HEK293 (cell line): ENCODE measurements at regions not wholly inside any gene's neighbourhood (a gene's known extent, or its start where the extent isn't known, plus 50 kb on each side); places are given as distances from the start of the nearest gene placed in this dataset.

Source experiments
- CTCF ChIA-PET: fragments of 350-600 bp; formaldehyde crosslinking; extraction: SDS; loops from one replicate; lab custom pipeline; 2021; ENCODE audit warnings: antibody characterized with exemption; lab: Yijun Ruan, JAX
- POLR2A ChIA-PET: fragments of 300-600 bp; formaldehyde crosslinking; extraction: SDS; loops from one replicate; lab custom pipeline; 2020; ENCODE audit warnings: antibody characterized with exemption, inconsistent platforms; lab: Yijun Ruan, JAX
- H3K27ac ChIP-seq: fragments of 200-500 bp; sonication (Bioruptor generic); 2 replicates; pipeline ENCODE4 v1.5.1; 2014; ENCODE audit warnings: low read depth, low read length, control low read depth, inconsistent platforms; ENCODE audit errors: extremely low read depth
- H3K36me3 ChIP-seq, 2 experiments: fragments of 200-500 bp in 1 of 2; sonication (Bioruptor generic) in 1 of 2; 1 replicate in 1 of 2; 2 replicates in 1 of 2; pipeline ENCODE4 v1.5.1; 2014 to 2017; ENCODE audit warnings: inconsistent platforms in 2 of 2, low read length in 2 of 2; ENCODE audit not compliant: control insufficient read depth in 2 of 2, insufficient read depth in 1 of 2
- H3K4me1 ChIP-seq: fragments of 200-500 bp; sonication (Bioruptor generic); 2 replicates; pipeline ENCODE4 v1.5.1; 2014; ENCODE audit warnings: mild to moderate bottlenecking, low read length, inconsistent platforms; ENCODE audit not compliant: control insufficient read depth, insufficient read depth
- H3K4me3 ChIP-seq: 2 replicates; pipeline ENCODE4 v1.5.1; 2011; ENCODE audit warnings: low read depth, mild to moderate bottlenecking, control low read depth, low read length, moderate library complexity
- H3K9me3 ChIP-seq: fragments of 200-500 bp; sonication (Bioruptor generic); 2 replicates; pipeline ENCODE4 v1.5.1; 2014; ENCODE audit warnings: low read depth, low read length, inconsistent platforms; ENCODE audit not compliant: control insufficient read depth, insufficient read depth
- MZF1 ChIP-seq: fragments of 450-650 bp; formaldehyde crosslinking; IDR thresholded peaks from 2 replicates; pipeline ENCODE4 v1.5.1; 2017; ENCODE audit warnings: missing biosample characterization, missing genetic modification characterization, borderline replicate concordance
- RBAK ChIP-seq: fragments of 450-650 bp; formaldehyde crosslinking; IDR thresholded peaks from 2 replicates; pipeline ENCODE4 v1.5.1; 2016; ENCODE audit warnings: missing biosample characterization, missing genetic modification characterization
- REPIN1 ChIP-seq: fragments of 450-650 bp; formaldehyde crosslinking; IDR thresholded peaks from 2 replicates; pipeline ENCODE4 v1.5.1; 2017; ENCODE audit warnings: missing biosample characterization, missing genetic modification characterization, low read depth
- TRIM28 ChIP-seq: IDR thresholded peaks from 2 replicates; pipeline ENCODE4 v1.6.1; 2011; ENCODE audit warnings: low read length, control low read depth, borderline replicate concordance
- ZFHX2 ChIP-seq: fragments of 450-650 bp; formaldehyde crosslinking; conservative IDR thresholded peaks from 2 replicates; pipeline ENCODE4 v1.5.1; 2016; ENCODE audit warnings: missing biosample characterization, missing genetic modification characterization
- ZNF157 ChIP-seq: fragments of 450-650 bp; formaldehyde crosslinking; IDR thresholded peaks from 2 replicates; pipeline ENCODE4 v1.5.1; 2016; ENCODE audit warnings: missing biosample characterization, missing genetic modification characterization
- ZNF16 ChIP-seq: fragments of 450-650 bp; formaldehyde crosslinking; IDR thresholded peaks from 2 replicates; pipeline ENCODE4 v1.5.1; 2016; ENCODE audit warnings: low read depth, missing biosample characterization, missing genetic modification characterization
- ZNF223 ChIP-seq: fragments of 450-650 bp; formaldehyde crosslinking; IDR thresholded peaks from 2 replicates; pipeline ENCODE4 v1.5.1; 2016; ENCODE audit warnings: missing biosample characterization, missing genetic modification characterization
- ZNF239 ChIP-seq: fragments of 450-650 bp; formaldehyde crosslinking; IDR thresholded peaks from 2 replicates; pipeline ENCODE4 v1.5.1; 2016; ENCODE audit warnings: missing biosample characterization, missing genetic modification characterization
- ZNF24 ChIP-seq: fragments of 450-650 bp; formaldehyde crosslinking; IDR thresholded peaks from 2 replicates; pipeline ENCODE4 v1.5.1; 2016; ENCODE audit warnings: missing biosample characterization, missing genetic modification characterization
- ZNF514 ChIP-seq: fragments of 450-650 bp; formaldehyde crosslinking; IDR thresholded peaks from 2 replicates; pipeline ENCODE4 v1.5.1; 2016; ENCODE audit warnings: missing biosample characterization, missing genetic modification characterization
- ZNF571 ChIP-seq: fragments of 450-650 bp; formaldehyde crosslinking; IDR thresholded peaks from 2 replicates; pipeline ENCODE4 v1.5.0; 2017; ENCODE audit warnings: missing biosample characterization, missing genetic modification characterization
- ZNF600 ChIP-seq: fragments of 450-650 bp; formaldehyde crosslinking; IDR thresholded peaks from 2 replicates; pipeline ENCODE4 v1.5.1; 2016; ENCODE audit warnings: missing biosample characterization, missing genetic modification characterization
- ZNF626 ChIP-seq: fragments of 450-650 bp; sonication (Bioruptor Pico); formaldehyde crosslinking; IDR thresholded peaks from 2 replicates; pipeline ENCODE4 v1.5.1; 2018; ENCODE audit warnings: missing biosample characterization, missing genetic modification characterization, inconsistent platforms
- ZNF660 ChIP-seq: fragments of 450-650 bp; IDR thresholded peaks from 2 replicates; pipeline ENCODE4 v1.5.1; 2018; ENCODE audit warnings: missing biosample characterization, mild to moderate bottlenecking, missing genetic modification characterization
- ZNF837 ChIP-seq: fragments of 450-650 bp; formaldehyde crosslinking; IDR thresholded peaks from 2 replicates; pipeline ENCODE4 v1.5.1; 2016; ENCODE audit warnings: missing biosample characterization, missing genetic modification characterization
- ZSCAN16 ChIP-seq: fragments of 450-650 bp; formaldehyde crosslinking; IDR thresholded peaks from 2 replicates; pipeline ENCODE4 v1.5.1; 2016; ENCODE audit warnings: missing biosample characterization, missing genetic modification characterization
- ZSCAN23 ChIP-seq: fragments of 450-650 bp; formaldehyde crosslinking; IDR thresholded peaks from 2 replicates; pipeline ENCODE4 v1.5.1; 2016; ENCODE audit warnings: missing biosample characterization, missing genetic modification characterization
- TF ChIP-seq, protein P1 (sequence below): fragments of 450-650 bp; formaldehyde crosslinking; IDR thresholded peaks from 2 replicates; pipeline ENCODE4 v1.5.1; 2016; ENCODE audit warnings: missing biosample characterization, missing genetic modification characterization
- TF ChIP-seq, protein P2 (sequence below): fragments of 450-650 bp; formaldehyde crosslinking; IDR thresholded peaks from 2 replicates; pipeline ENCODE4; 2016; ENCODE audit warnings: missing biosample characterization, missing genetic modification characterization
- TF ChIP-seq, protein P3 (sequence below): fragments of 450-650 bp; IDR thresholded peaks from 2 replicates; pipeline ENCODE4 v1.5.1; 2018; ENCODE audit warnings: missing biosample characterization, mild to moderate bottlenecking, missing genetic modification characterization
- TF ChIP-seq, protein P4 (sequence below): fragments of 450-650 bp; formaldehyde crosslinking; optimal IDR thresholded peaks from 2 replicates; pipeline ENCODE3; 2016; ENCODE audit warnings: missing biosample characterization, mild to moderate bottlenecking, missing genetic modification characterization
- TF ChIP-seq, protein P5 (sequence below): fragments of 450-650 bp; formaldehyde crosslinking; conservative IDR thresholded peaks from 2 replicates; pipeline ENCODE4 v1.5.1; 2016; ENCODE audit warnings: low read depth, missing biosample characterization, missing genetic modification characterization
- TF ChIP-seq, protein P6 (sequence below): fragments of 450-650 bp; formaldehyde crosslinking; IDR thresholded peaks from 2 replicates; pipeline ENCODE4 v1.5.1; 2016; ENCODE audit warnings: missing biosample characterization, missing genetic modification characterization
- TF ChIP-seq, protein P7 (sequence below): fragments of 450-650 bp; formaldehyde crosslinking; IDR thresholded peaks from 2 replicates; pipeline ENCODE4 v1.5.0; 2017; ENCODE audit warnings: missing biosample characterization, missing genetic modification characterization, borderline replicate concordance

DNA sequence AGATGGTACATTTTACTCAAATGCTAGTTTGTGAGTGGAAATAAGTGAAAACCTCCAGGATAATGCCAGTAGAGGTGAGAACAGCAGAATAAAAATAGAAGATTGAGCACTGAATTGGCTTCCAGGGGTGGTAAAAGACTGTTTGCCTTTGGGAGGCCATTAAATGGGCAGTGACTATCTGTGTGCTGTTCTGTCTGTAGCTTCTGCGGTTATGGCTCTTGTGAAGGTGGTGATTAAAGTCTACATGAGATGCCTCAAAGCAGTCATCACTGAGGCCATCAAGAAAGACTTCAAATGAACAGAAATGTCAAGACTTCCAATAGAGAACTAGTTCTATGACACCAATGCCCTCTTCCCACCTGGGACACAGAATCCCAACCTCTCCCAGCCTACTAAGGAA, 108.8 kb downstream of the EFHB start:
- H3K9me3 ChIP-seq, result no peaks in the 10 kb centered on the region
- CTCF ChIA-PET, result no interaction called here
- no peak for TF ChIP-seq ZNF157
- TF ChIP-seq, protein P1, sequence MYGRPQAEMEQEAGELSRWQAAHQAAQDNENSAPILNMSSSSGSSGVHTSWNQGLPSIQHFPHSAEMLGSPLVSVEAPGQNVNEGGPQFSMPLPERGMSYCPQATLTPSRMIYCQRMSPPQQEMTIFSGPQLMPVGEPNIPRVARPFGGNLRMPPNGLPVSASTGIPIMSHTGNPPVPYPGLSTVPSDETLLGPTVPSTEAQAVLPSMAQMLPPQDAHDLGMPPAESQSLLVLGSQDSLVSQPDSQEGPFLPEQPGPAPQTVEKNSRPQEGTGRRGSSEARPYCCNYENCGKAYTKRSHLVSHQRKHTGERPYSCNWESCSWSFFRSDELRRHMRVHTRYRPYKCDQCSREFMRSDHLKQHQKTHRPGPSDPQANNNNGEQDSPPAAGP, result no peak
- no peak for TF ChIP-seq ZNF626 (tag by site-specific recombination)
- TF ChIP-seq, protein P2, sequence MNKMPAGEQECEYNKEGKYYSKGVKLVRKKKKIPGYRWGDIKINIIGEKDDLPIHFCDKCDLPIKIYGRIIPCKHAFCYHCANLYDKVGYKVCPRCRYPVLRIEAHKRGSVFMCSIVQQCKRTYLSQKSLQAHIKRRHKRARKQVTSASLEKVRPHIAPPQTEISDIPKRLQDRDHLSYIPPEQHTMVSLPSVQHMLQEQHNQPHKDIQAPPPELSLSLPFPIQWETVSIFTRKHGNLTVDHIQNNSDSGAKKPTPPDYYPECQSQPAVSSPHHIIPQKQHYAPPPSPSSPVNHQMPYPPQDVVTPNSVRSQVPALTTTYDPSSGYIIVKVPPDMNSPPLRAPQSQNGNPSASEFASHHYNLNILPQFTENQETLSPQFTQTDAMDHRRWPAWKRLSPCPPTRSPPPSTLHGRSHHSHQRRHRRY (tag by site-specific recombination), result no peak
- no peak for TF ChIP-seq ZSCAN23 (tag by site-specific recombination)
- TF ChIP-seq MZF1 (tag by site-specific recombination), result no peak
- no peak for TF ChIP-seq ZNF837 (tag by site-specific recombination)
- no peak for TF ChIP-seq ZFHX2 (tag by site-specific recombination)
- TF ChIP-seq ZNF571 (tag by site-specific recombination), result no peak
- no peak for TF ChIP-seq RBAK (tag by site-specific recombination)
- TF ChIP-seq ZSCAN16 (tag by site-specific recombination), result no peak
- no peak for TF ChIP-seq ZNF223 (tag by site-specific recombination)
- no peak for TF ChIP-seq REPIN1
- TF ChIP-seq, protein P3, sequence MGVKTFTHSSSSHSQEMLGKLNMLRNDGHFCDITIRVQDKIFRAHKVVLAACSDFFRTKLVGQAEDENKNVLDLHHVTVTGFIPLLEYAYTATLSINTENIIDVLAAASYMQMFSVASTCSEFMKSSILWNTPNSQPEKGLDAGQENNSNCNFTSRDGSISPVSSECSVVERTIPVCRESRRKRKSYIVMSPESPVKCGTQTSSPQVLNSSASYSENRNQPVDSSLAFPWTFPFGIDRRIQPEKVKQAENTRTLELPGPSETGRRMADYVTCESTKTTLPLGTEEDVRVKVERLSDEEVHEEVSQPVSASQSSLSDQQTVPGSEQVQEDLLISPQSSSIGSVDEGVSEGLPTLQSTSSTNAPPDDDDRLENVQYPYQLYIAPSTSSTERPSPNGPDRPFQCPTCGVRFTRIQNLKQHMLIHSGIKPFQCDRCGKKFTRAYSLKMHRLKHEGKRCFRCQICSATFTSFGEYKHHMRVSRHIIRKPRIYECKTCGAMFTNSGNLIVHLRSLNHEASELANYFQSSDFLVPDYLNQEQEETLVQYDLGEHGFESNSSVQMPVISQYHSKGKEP (tag by site-specific recombination), result no peak
- no peak for TF ChIP-seq ZNF660
- TF ChIP-seq, protein P4, sequence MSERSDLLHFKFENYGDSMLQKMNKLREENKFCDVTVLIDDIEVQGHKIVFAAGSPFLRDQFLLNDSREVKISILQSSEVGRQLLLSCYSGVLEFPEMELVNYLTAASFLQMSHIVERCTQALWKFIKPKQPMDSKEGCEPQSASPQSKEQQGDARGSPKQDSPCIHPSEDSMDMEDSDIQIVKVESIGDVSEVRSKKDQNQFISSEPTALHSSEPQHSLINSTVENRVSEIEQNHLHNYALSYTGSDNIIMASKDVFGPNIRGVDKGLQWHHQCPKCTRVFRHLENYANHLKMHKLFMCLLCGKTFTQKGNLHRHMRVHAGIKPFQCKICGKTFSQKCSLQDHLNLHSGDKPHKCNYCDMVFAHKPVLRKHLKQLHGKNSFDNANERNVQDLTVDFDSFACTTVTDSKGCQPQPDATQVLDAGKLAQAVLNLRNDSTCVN (tag by site-specific recombination), result no peak
- TF ChIP-seq, all 188 proteins: peak for 0
- H3K27ac ChIP-seq, result no peak overlapping the region
- no peak overlapping the region for H3K4me3 ChIP-seq
- no peaks in the 10 kb centered on the region for H3K36me3 ChIP-seq
- POLR2A ChIA-PET, result no interaction called here
- no peaks in the 10 kb centered on the region for H3K4me1 ChIP-seq

DNA sequence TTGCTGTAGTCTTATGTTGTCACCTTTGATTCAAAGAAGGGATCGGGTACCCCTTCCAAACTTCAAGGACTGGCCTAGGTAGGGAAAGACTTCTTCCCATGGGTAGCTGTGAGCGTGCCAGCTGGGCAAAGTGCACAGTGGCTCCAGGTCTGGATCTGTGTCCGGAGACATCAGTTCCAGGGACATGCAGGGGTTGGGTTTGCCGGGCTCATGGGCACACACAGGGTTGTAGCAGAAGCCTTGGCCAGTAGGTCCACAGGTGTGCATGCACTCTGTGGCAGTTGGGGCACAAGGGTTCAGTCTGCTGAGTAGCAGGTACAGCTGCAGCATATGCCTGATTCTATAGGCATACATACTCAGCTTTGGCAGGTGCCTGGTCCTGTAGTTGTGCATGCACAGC, 111.2 kb downstream of the EFHB start:
- Histone ChIP-seq H3K36me3 (no peaks in the 10 kb centered on the region), H3K27ac (no peak overlapping the region), H3K4me3 (no peak overlapping the region), H3K4me1 (no peaks in the 10 kb centered on the region), H3K9me3 (no peaks in the 10 kb centered on the region)
- ChIA-PET CTCF (interaction anchor here (0.6 kb wide), 1 partner anchor 571 kb away, joined by 3 read pairs; no protein-coding TSS in a partner anchor), POLR2A (no interaction called here)
- TF ChIP-seq, protein P5, sequence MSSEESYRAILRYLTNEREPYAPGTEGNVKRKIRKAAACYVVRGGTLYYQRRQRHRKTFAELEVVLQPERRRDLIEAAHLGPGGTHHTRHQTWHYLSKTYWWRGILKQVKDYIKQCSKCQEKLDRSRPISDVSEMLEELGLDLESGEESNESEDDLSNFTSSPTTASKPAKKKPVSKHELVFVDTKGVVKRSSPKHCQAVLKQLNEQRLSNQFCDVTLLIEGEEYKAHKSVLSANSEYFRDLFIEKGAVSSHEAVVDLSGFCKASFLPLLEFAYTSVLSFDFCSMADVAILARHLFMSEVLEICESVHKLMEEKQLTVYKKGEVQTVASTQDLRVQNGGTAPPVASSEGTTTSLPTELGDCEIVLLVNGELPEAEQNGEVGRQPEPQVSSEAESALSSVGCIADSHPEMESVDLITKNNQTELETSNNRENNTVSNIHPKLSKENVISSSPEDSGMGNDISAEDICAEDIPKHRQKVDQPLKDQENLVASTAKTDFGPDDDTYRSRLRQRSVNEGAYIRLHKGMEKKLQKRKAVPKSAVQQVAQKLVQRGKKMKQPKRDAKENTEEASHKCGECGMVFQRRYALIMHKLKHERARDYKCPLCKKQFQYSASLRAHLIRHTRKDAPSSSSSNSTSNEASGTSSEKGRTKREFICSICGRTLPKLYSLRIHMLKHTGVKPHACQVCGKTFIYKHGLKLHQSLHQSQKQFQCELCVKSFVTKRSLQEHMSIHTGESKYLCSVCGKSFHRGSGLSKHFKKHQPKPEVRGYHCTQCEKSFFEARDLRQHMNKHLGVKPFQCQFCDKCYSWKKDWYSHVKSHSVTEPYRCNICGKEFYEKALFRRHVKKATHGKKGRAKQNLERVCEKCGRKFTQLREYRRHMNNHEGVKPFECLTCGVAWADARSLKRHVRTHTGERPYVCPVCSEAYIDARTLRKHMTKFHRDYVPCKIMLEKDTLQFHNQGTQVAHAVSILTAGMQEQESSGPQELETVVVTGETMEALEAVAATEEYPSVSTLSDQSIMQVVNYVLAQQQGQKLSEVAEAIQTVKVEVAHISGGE, result no peak
- TF ChIP-seq, protein P6, sequence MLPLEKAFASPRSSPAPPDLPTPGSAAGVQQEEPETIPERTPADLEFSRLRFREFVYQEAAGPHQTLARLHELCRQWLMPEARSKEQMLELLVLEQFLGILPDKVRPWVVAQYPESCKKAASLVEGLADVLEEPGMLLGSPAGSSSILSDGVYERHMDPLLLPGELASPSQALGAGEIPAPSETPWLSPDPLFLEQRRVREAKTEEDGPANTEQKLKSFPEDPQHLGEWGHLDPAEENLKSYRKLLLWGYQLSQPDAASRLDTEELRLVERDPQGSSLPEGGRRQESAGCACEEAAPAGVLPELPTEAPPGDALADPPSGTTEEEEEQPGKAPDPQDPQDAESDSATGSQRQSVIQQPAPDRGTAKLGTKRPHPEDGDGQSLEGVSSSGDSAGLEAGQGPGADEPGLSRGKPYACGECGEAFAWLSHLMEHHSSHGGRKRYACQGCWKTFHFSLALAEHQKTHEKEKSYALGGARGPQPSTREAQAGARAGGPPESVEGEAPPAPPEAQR (tag by site-specific recombination), result no peak
- TF ChIP-seq ZNF24 (no peak), ZNF239 (tag by site-specific recombination) (no peak), ZNF600 (tag by site-specific recombination) (no peak), ZNF16 (no peak), ZNF514 (tag by site-specific recombination) (no peak), TRIM28 (no peak)
- TF ChIP-seq, protein P7, sequence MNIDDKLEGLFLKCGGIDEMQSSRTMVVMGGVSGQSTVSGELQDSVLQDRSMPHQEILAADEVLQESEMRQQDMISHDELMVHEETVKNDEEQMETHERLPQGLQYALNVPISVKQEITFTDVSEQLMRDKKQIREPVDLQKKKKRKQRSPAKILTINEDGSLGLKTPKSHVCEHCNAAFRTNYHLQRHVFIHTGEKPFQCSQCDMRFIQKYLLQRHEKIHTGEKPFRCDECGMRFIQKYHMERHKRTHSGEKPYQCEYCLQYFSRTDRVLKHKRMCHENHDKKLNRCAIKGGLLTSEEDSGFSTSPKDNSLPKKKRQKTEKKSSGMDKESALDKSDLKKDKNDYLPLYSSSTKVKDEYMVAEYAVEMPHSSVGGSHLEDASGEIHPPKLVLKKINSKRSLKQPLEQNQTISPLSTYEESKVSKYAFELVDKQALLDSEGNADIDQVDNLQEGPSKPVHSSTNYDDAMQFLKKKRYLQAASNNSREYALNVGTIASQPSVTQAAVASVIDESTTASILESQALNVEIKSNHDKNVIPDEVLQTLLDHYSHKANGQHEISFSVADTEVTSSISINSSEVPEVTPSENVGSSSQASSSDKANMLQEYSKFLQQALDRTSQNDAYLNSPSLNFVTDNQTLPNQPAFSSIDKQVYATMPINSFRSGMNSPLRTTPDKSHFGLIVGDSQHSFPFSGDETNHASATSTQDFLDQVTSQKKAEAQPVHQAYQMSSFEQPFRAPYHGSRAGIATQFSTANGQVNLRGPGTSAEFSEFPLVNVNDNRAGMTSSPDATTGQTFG (tag by site-specific recombination), result no peak
